H9 (cell line): ENCODE measurements at regions not wholly inside any gene's neighbourhood (a gene's known extent, or its start where the extent isn't known, plus 50 kb on each side); places are given as distances from the start of the nearest gene placed in this dataset.

ENCODE experiments used
- DNase-seq: peaks from one replicate; pipeline ENCODE4 v3.0.0-alpha.2; 2017
- H2AFZ ChIP-seq: one replicate; pipeline ENCODE4 v1.6.1; 2013; ENCODE audit warnings: mild to moderate bottlenecking, low read length, control low read depth, moderate library complexity
- H2AK5ac ChIP-seq: 2 replicates; pipeline ENCODE4 v1.6.1; 2013; ENCODE audit warnings: low read length, control low read depth, mixed read lengths; ENCODE audit not compliant: insufficient read length
- H2BK120ac ChIP-seq: one replicate; pipeline ENCODE4 v1.6.1; 2013; ENCODE audit warnings: low read depth, mild to moderate bottlenecking, low read length, control low read depth, inconsistent platforms; ENCODE audit not compliant: poor library complexity, severe bottlenecking
- H2BK12ac ChIP-seq: 2 replicates; pipeline ENCODE4 v1.6.1; 2013; ENCODE audit warnings: low read length, control low read depth, mixed read lengths, low read depth; ENCODE audit not compliant: insufficient read length
- H2BK15ac ChIP-seq: 2 replicates; pipeline ENCODE4 v1.6.1; 2013; ENCODE audit warnings: low read depth, low read length, control low read depth
- H2BK20ac ChIP-seq: one replicate; pipeline ENCODE4 v1.6.1; 2013; ENCODE audit warnings: low read depth, mild to moderate bottlenecking, low read length, control low read depth, inconsistent platforms; ENCODE audit not compliant: poor library complexity, severe bottlenecking
- H2BK5ac ChIP-seq: 2 replicates; pipeline ENCODE4 v1.6.1; 2013; ENCODE audit warnings: low read length, control low read depth, mixed read lengths; ENCODE audit not compliant: insufficient read length
- H3K14ac ChIP-seq: 2 replicates; pipeline ENCODE4 v1.6.1; 2013; ENCODE audit warnings: low read length, control low read depth; ENCODE audit not compliant: insufficient read depth
- H3K18ac ChIP-seq: 2 replicates; pipeline ENCODE4 v1.6.1; 2013; ENCODE audit warnings: low read depth, mild to moderate bottlenecking, mixed read lengths, low read length, control low read depth; ENCODE audit not compliant: insufficient read length
- H3K23ac ChIP-seq: 2 replicates; pipeline ENCODE4 v1.6.1; 2013; ENCODE audit warnings: low read length, control low read depth, mixed read lengths, low read depth; ENCODE audit not compliant: insufficient read length
- H3K23me2 ChIP-seq: 2 replicates; pipeline ENCODE4 v1.6.1; 2013; ENCODE audit warnings: low read depth, mild to moderate bottlenecking, mixed read lengths, low read length, control low read depth; ENCODE audit not compliant: insufficient read length, poor library complexity, severe bottlenecking
- H3K27ac ChIP-seq: 2 replicates; pipeline ENCODE4 v1.5.1; 2013; ENCODE audit warnings: low read length, control low read depth, mixed read lengths, low read depth; ENCODE audit not compliant: insufficient read length
- H3K27me3 ChIP-seq: 2 replicates; pipeline ENCODE4 v1.6.1; 2013; ENCODE audit warnings: low read length, control low read depth, inconsistent platforms; ENCODE audit not compliant: insufficient read depth
- H3K4ac ChIP-seq: 2 replicates; pipeline ENCODE4 v1.6.1; 2013; ENCODE audit warnings: low read depth, mild to moderate bottlenecking, control low read depth, inconsistent platforms, low read length, moderate library complexity
- H3K4me1 ChIP-seq: 2 replicates; pipeline ENCODE4 v1.6.1; 2013; ENCODE audit warnings: low read length, control low read depth, inconsistent platforms; ENCODE audit not compliant: insufficient read depth
- H3K4me2 ChIP-seq: 2 replicates; pipeline ENCODE4 v1.6.1; 2013; ENCODE audit warnings: low read length, control low read depth, mixed read lengths; ENCODE audit not compliant: insufficient read length, insufficient read depth
- H3K56ac ChIP-seq: 2 replicates; pipeline ENCODE4 v1.6.1; 2013; ENCODE audit warnings: low read depth, mild to moderate bottlenecking, mixed read lengths, low read length, control low read depth; ENCODE audit not compliant: insufficient read length
- H3K79me1 ChIP-seq: 2 replicates; pipeline ENCODE4 v1.6.1; 2013; ENCODE audit warnings: low read depth, mild to moderate bottlenecking, moderate library complexity, low read length, control low read depth, inconsistent platforms; ENCODE audit not compliant: insufficient read depth, poor library complexity, severe bottlenecking
- H3K79me2 ChIP-seq: 2 replicates; pipeline ENCODE4 v1.6.1; 2013; ENCODE audit warnings: low read length, control low read depth, inconsistent platforms; ENCODE audit not compliant: insufficient read depth
- H3K9ac ChIP-seq: 2 replicates; pipeline ENCODE4 v1.6.1; 2013; ENCODE audit warnings: low read length, control low read depth, mixed read lengths; ENCODE audit not compliant: insufficient read length; ENCODE audit errors: extremely low read depth
- H3K9me3 ChIP-seq: one replicate; pipeline ENCODE4 v1.6.1; 2013; ENCODE audit warnings: low read depth, low read length, inconsistent platforms; ENCODE audit not compliant: control insufficient read depth
- H3T11ph ChIP-seq: one replicate; pipeline ENCODE4 v1.6.1; 2013; ENCODE audit warnings: mild to moderate bottlenecking, low read length, control low read depth, inconsistent platforms
- H4K20me1 ChIP-seq: one replicate; pipeline ENCODE4 v1.6.1; 2013; ENCODE audit not compliant: control insufficient read depth, insufficient read length, insufficient read depth
- H4K5ac ChIP-seq: 2 replicates; pipeline ENCODE4 v1.6.1; 2013; ENCODE audit warnings: low read depth, mild to moderate bottlenecking, mixed read lengths, low read length, control low read depth; ENCODE audit not compliant: insufficient read length
- H4K8ac ChIP-seq: replicated peaks from 2 replicates; pipeline ENCODE4 v1.6.1; 2013; ENCODE audit warnings: low read length, control low read depth, mixed read lengths, low read depth; ENCODE audit not compliant: insufficient read length
- H4K91ac ChIP-seq: 2 replicates; pipeline ENCODE4 v1.6.1; 2013; ENCODE audit warnings: low read depth, mild to moderate bottlenecking, moderate library complexity, mixed read lengths, low read length, control low read depth; ENCODE audit not compliant: insufficient read length
- H3K27ac Mint-ChIP-seq, 3 experiments: 2 replicates in 2 of 3; 3 replicates in 1 of 3; pipeline ENCODE4 v1.8.0; 2020 to 2021; ENCODE audit warnings: mixed read lengths in 3 of 3, mild to moderate bottlenecking in 1 of 3, moderate library complexity in 1 of 3
- H3K27me3 Mint-ChIP-seq: 2 replicates; pipeline ENCODE4 v1.8.0; 2021; ENCODE audit warnings: low read depth, mild to moderate bottlenecking, moderate library complexity, mixed read lengths
- H3K36me3 Mint-ChIP-seq, 3 experiments: 2 replicates in 2 of 3; 3 replicates in 1 of 3; pipeline ENCODE4 v1.8.0; 2020 to 2021; ENCODE audit warnings: low read depth in 3 of 3, mixed read lengths in 3 of 3; ENCODE audit not compliant: insufficient read depth in 1 of 3
- H3K4me1 Mint-ChIP-seq, 2 experiments: 2 replicates each; pipeline ENCODE4 v1.8.0; 2020; ENCODE audit warnings: mixed read lengths in 2 of 2
- H3K4me3 Mint-ChIP-seq, 2 experiments: 2 replicates in 1 of 2; 3 replicates in 1 of 2; pipeline ENCODE4 v1.8.0; 2020 to 2021; ENCODE audit warnings: mild to moderate bottlenecking in 2 of 2, mixed read lengths in 2 of 2, moderate library complexity in 1 of 2
- H3K9me3 Mint-ChIP-seq, 2 experiments: 2 replicates in 1 of 2; 3 replicates in 1 of 2; pipeline ENCODE4 v1.8.0; 2020; ENCODE audit warnings: mild to moderate bottlenecking in 2 of 2, mixed read lengths in 2 of 2, moderate library complexity in 1 of 2
- CTCF ChIP-seq: fragments of 200-600 bp; sonication (generic); conservative IDR thresholded peaks from 3 replicates; pipeline ENCODE4 v1.8.0; 2021; ENCODE audit warnings: antibody characterized with exemption, mild to moderate bottlenecking
- WGBS: extraction: QIAGEN DNeasy Blood & Tissue Kit; methylation state at CpG from one replicate; pipeline ENCODE4 v1.1.7; 2013; ENCODE audit warnings: missing lambda C conversion rate, low lambda C conversion rate, mixed read lengths; ENCODE audit not compliant: insufficient read length; ENCODE audit errors: extremely low coverage; 5-methylcytosine and 5-hydroxymethylcytosine counted together

- H3K9ac ChIP-seq: no peak overlapping the region
- H3K14ac ChIP-seq: no peak overlapping the region
- H3K4me2 ChIP-seq: no peak overlapping the region
- no peak overlapping the region for H3T11ph ChIP-seq
- H4K91ac ChIP-seq: no peak overlapping the region
- no peak overlapping the region for H3K23ac ChIP-seq
- H3K79me1 ChIP-seq: no peaks in the 10 kb centered on the region
- WGBS: no CpG with 5 or more reads among the region's 2 CpGs
- Mint-ChIP-seq H3K4me3 (no peak overlapping the region), H3K27me3 (no peaks in the 10 kb centered on the region), H3K9me3 (no peaks in the 10 kb centered on the region; a peak in 1 of 5 replicates), H3K4me1 (no peaks in the 10 kb centered on the region), H3K36me3 (no peaks in the 10 kb centered on the region), H3K27ac (no peak overlapping the region)
- no peak overlapping the region for H3K4ac ChIP-seq
- H2BK15ac ChIP-seq: no peak overlapping the region
- no peaks in the 10 kb centered on the region for H3K27me3 ChIP-seq
- H3K4me1 ChIP-seq: no peaks in the 10 kb centered on the region
- H2BK5ac ChIP-seq: no peak overlapping the region
- H3K23me2 ChIP-seq: no peaks in the 10 kb centered on the region
- TF ChIP-seq CTCF: no peak
- H4K20me1 ChIP-seq: no peaks in the 10 kb centered on the region
- H2AFZ ChIP-seq: no peak overlapping the region
- no peak overlapping the region for H2AK5ac ChIP-seq
- DNase-seq: no peak
- no peak overlapping the region for H2BK120ac ChIP-seq
- no peak overlapping the region for H4K8ac ChIP-seq
- no peaks in the 10 kb centered on the region for H3K9me3 ChIP-seq
- no peak overlapping the region for H3K56ac ChIP-seq
- no peak overlapping the region for H4K5ac ChIP-seq
- H2BK20ac ChIP-seq: no peak overlapping the region
- no peak overlapping the region for H3K27ac ChIP-seq
- H3K18ac ChIP-seq: no peak overlapping the region
- no peaks in the 10 kb centered on the region for H3K79me2 ChIP-seq
- no peak overlapping the region for H2BK12ac ChIP-seq
Observed at GRCh38 chr2:41602341-41602740, 445.5 kb upstream of the PKDCC start.
